Peyer's patch (tissue), 4 donors: ENCODE measurements at regions not wholly inside any gene's neighbourhood (a gene's known extent, or its start where the extent isn't known, plus 50 kb on each side); places are given as distances from the start of the nearest gene placed in this dataset.

Source experiments
- CTCF ChIP-seq, 6 experiments: fragments of 450-650 bp in 4 of 6; fragments of 200-600 bp in 2 of 6; sonication (generic) in 1 of 6; IDR thresholded peaks; one replicate each; pipeline ENCODE4 v1.5.1; 2017 to 2019; ENCODE audit warnings: antibody characterized with exemption in 6 of 6, mild to moderate bottlenecking in 3 of 6, moderate library complexity in 1 of 6
- POLR2A ChIP-seq, 2 donors: fragments of 450-650 bp; IDR thresholded peaks; one replicate each; pipeline ENCODE4 v1.5.1; 2017; ENCODE audit warnings: antibody characterized with exemption in 2 of 2, mild to moderate bottlenecking in 2 of 2, moderate library complexity in 2 of 2

GRCh38 chr2:41735006-41735405, 312.8 kb upstream of the PKDCC start:
- no peak for TF ChIP-seq POLR2A (IDR thresholded peaks at IDR 0.05)
- TF ChIP-seq CTCF (IDR thresholded peaks at IDR 0.05), result no peak
